H1 (cell line): ENCODE measurements at regions not wholly inside any gene's neighbourhood (a gene's known extent, or its start where the extent isn't known, plus 50 kb on each side); places are given as distances from the start of the nearest gene placed in this dataset.

Experiments used
- ASH2L ChIP-seq: fragments of 200-600, 300-600 bp; sonication (generic); IDR thresholded peaks from one replicate; pipeline ENCODE4 v1.7.1; 2017; ENCODE audit warnings: low read length
- BACH1 ChIP-seq: IDR thresholded peaks from 2 replicates; pipeline ENCODE4 v1.6.1; 2012; ENCODE audit warnings: low read length, improper control_type of control experiment
- EP300 ChIP-seq, 2 experiments: IDR thresholded peaks; 1 replicate in 1 of 2; 2 replicates in 1 of 2; pipeline ENCODE4 v1.6.1; 2011 to 2012; ENCODE audit warnings: low read depth in 2 of 2, low read length in 2 of 2, mild to moderate bottlenecking in 2 of 2, borderline replicate concordance in 1 of 2, inconsistent platforms in 1 of 2, moderate library complexity in 1 of 2
- JUN ChIP-seq: IDR thresholded peaks from 2 replicates; pipeline ENCODE4 v1.6.1; 2011; ENCODE audit warnings: low read depth, mild to moderate bottlenecking, improper control_type of control experiment, low read length
- JUND ChIP-seq: IDR thresholded peaks from 2 replicates; pipeline ENCODE4 v1.6.1; 2011; ENCODE audit warnings: mild to moderate bottlenecking, improper control_type of control experiment, low read length
- KDM1A ChIP-seq: fragments of 200-600, 300-600 bp; sonication (generic); IDR thresholded peaks from 2 replicates; pipeline ENCODE4 v1.7.1; 2016; ENCODE audit warnings: mild to moderate bottlenecking, low read length, borderline replicate concordance
- KDM4A ChIP-seq: IDR thresholded peaks from one replicate; pipeline ENCODE4 v1.7.1; 2012; ENCODE audit warnings: low read depth, mild to moderate bottlenecking, moderate library complexity, low read length, inconsistent platforms; ENCODE audit not compliant: severe bottlenecking
- RBBP5 ChIP-seq: IDR thresholded peaks from 2 replicates; pipeline ENCODE4 v1.7.1; 2012; ENCODE audit warnings: low read depth, mild to moderate bottlenecking, inconsistent platforms, low read length, moderate library complexity, borderline replicate concordance
- RXRA ChIP-seq: IDR thresholded peaks from 2 replicates; pipeline ENCODE4 v1.6.1; 2011; ENCODE audit warnings: low read depth, mild to moderate bottlenecking, low read length, moderate library complexity; ENCODE audit not compliant: insufficient read depth
- SIRT6 ChIP-seq: IDR thresholded peaks from one replicate; pipeline ENCODE4 v1.7.1; 2012; ENCODE audit warnings: low read length, inconsistent platforms
- SP1 ChIP-seq: IDR thresholded peaks from 2 replicates; pipeline ENCODE4 v1.6.1; 2011; ENCODE audit warnings: low read depth, low read length
- SUZ12 ChIP-seq: fragments of 200-600 bp; sonication (generic); IDR thresholded peaks from 2 replicates; pipeline ENCODE4 v1.6.1; 2012; ENCODE audit warnings: mild to moderate bottlenecking, inconsistent platforms, low read length, moderate library complexity, mixed read lengths
- TAF7 ChIP-seq: optimal IDR thresholded peaks from 2 replicates; pipeline ENCODE3; 2011; ENCODE audit warnings: low read depth, mild to moderate bottlenecking, inconsistent platforms, low read length, moderate library complexity, borderline replicate concordance

- TF ChIP-seq EP300 (IDR thresholded peaks at IDR 0.05; ENCODE audit: borderline replicate concordance in 1 of 2, low read depth in 2 of 2, low read length in 2 of 2), result peak in 1 of 2 experiments; percentile 78; a peak in 1 of 3 replicates
- TF ChIP-seq KDM4A, result no peak
- no peak for TF ChIP-seq KDM1A
- TF ChIP-seq BACH1, result no peak
- no peak for TF ChIP-seq ASH2L
- TF ChIP-seq JUND, result peak; percentile 95
- TF ChIP-seq SP1, result peak; percentile 46; the same call in 1 of the 2 replicates
- TF ChIP-seq RBBP5, result no peak
- TF ChIP-seq JUN, result peak; percentile 96
- no peak for TF ChIP-seq SUZ12
- TF ChIP-seq SIRT6, result no peak
- TF ChIP-seq TAF7, result no peak
- TF ChIP-seq RXRA, result no peak
Observed at GRCh38 chr3:65146179-65146578, 458.4 kb upstream of the ADAMTS9 start (continued).
